HG02981 (cell line): ENCODE measurements at regions not wholly inside any gene's neighbourhood (a gene's known extent, or its start where the extent isn't known, plus 50 kb on each side); places are given as distances from the start of the nearest gene placed in this dataset.

ENCODE experiments used
- ATAC-seq: cut with Tn5 transposase; IDR thresholded peaks from one replicate; pipeline ENCODE4 v1.9.1; 2021; ENCODE audit warnings: mild to moderate bottlenecking, moderate library complexity; ENCODE audit not compliant: unreplicated experiment

- ATAC-seq: no peak
These were observed 450.2 kb downstream of the PCDH18 start for GRCh38 chr4:137082061-137082460.

GRCh38 chr4:137076908-137077307 is 455.4 kb downstream of the PCDH18 start:
- ATAC-seq: no peak

DNA sequence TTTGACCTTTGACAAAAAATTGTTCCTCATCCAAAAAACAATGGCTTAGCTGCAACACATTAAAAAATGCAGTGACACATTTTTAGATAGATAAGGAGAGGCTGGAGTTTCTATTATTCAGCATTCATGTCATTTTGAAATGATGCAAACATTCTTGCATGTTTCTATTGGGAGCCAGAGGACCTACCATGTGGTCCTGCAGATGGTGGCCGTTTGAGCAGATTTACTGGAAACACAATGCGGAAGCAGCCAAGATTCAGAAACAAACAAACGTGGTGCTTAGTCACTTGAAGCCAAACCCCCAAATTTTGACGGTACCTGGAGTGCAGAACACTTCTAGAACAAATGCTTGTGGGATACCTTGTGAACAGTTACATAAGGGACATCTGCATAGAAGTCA is 456.7 kb downstream of the PCDH18 start:
- ATAC-seq: no peak

DNA sequence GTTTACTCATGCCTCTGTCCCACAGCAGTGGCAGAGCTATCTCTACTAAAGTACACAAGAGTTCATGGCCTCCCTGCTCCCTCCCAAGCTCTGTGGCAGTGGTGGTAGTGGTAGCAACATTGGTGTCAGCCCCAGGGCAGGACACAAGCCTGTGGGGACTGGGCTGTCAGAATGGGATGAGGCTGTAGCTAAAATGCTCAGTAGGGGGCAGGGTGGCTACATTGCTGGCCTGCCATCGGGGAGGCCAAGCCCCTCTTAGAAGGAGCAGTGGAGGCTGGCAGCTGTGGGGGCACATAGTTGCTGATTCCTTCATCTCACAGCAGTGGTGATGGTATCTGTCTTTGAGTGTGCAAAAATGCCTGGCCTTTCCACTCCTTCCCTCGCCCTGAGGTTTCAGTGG is 461.7 kb downstream of the PCDH18 start:
- ATAC-seq: no peak

- no peak for ATAC-seq
These were observed 462.8 kb downstream of the PCDH18 start for GRCh38 chr4:137069473-137069872.

DNA sequence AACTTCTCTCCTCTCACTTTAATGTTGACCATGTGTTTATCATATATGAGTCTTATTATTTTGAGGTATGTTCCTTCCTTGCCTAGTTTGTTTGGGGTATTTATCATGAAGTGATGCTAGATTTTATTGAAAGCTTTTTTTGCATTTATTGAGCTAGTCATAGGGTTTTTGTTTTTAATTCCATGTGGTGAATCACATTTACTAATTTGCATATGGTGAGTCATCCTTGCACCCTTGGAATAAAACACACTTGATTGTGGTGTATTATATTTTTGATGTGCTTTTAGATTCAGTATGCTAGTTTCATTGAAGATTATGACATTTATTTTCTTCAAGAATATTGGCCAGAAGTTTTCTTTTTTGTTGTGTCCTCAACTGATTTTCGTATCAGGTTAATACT is 464.6 kb downstream of the PCDH18 start:
- ATAC-seq: no peak

- ATAC-seq: no peak
These were observed 467.0 kb downstream of the PCDH18 start for GRCh38 chr4:137065311-137065710.

GRCh38 chr4:137063961-137064360 is 468.3 kb downstream of the PCDH18 start:
- ATAC-seq: no peak

DNA sequence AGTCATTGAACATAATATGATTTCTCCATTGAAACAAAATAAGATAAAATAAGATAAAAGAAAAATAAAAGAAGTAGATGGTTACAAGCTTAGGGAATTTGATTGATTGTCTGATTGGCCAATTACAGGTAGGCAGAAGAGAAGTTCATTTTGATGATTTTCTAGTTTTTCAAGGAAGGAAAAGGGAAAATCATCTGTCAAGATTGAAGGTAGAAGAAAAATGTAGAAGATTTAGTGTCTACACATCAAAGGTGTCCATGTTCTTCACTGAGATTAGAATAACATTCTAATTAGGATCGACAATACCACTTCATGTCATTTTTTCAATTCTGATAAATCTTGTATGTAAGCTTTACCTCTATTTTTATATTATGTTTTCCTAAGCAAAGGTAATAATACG is 489.1 kb downstream of the PCDH18 start:
- no peak for ATAC-seq

DNA sequence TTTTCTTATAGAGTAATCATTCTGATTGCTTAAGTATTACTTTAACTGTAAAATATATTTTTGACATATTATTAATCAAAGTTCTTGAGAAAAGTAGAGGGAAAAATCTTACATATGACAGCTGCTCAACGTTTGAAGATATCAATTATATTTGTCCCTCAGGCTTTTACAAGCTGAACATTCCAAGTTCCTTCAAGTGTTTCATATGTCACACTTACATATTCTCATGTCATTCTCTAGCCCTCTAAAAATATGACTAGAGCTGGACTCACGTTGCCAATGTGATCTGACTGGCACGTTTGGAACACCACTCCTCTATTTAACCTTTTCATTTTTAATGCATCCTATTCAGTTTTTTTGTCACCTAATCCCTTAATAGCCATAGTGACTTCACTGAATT is 492.9 kb downstream of the PCDH18 start:
- no peak for ATAC-seq

DNA sequence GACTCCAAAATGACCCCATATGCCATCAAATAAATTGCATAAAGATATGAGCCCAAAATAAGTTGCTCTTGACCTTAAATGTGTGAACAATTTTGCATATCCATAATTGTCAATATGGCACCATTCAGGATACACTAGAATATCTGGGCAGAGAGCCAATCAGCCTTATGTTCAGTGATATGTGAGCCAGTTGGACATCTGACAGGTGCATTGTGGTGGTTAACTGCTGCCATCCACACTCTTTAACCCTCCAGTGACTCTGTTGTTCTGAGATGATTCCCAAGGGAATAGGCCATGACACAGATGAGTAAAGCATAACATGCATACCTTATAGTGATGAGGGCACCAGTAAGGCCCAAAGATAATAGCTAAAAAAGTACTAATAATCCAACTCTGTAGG is 500.1 kb downstream of the PCDH18 start:
- no peak for ATAC-seq

DNA sequence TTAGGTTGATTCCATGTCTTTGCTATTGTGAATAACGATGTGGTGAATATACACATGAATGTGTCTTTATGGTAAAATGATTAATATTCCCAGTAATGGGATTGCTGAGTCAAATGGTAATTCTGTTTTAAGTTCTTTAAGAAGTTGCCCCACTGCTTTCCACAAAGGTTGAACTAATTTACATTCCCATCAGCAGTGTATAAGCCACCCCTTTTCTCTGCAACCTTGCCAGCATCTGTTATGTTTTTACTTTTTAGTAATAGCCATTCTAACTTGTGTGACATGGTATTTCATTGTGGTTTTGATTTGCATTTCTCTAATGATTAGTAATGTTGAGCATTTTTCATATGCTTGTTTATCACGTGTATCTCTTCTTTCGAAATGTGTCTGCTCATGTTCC is 503.3 kb downstream of the PCDH18 start:
- ATAC-seq: no peak

DNA sequence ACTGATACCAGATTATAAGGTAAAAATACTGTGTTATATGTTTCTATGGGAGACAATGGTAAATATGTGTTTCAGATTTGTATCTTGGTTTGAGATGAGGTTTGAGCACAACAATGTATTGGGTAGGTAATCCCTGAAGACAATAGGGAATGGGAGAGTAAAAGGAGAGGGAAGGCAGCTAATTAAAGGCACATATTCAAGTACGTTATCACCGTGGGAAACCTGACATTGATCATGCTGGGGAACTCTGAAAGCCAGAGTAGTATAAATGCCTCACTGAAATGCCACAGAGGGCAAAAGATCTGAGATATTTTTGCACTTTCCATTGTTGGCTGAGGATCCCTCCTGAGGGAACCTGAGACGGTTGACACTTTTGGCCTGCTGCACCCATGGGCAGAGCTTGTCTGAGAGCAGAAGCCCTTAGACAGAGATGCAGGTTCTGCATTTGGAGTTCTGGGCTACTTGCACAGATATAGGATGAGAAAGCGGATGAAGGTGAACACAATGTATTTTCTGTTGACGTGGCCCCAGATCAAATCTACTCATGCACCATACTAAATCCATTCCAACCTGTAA is 506.7 kb downstream of the PCDH18 start:
- ATAC-seq: no peak

DNA sequence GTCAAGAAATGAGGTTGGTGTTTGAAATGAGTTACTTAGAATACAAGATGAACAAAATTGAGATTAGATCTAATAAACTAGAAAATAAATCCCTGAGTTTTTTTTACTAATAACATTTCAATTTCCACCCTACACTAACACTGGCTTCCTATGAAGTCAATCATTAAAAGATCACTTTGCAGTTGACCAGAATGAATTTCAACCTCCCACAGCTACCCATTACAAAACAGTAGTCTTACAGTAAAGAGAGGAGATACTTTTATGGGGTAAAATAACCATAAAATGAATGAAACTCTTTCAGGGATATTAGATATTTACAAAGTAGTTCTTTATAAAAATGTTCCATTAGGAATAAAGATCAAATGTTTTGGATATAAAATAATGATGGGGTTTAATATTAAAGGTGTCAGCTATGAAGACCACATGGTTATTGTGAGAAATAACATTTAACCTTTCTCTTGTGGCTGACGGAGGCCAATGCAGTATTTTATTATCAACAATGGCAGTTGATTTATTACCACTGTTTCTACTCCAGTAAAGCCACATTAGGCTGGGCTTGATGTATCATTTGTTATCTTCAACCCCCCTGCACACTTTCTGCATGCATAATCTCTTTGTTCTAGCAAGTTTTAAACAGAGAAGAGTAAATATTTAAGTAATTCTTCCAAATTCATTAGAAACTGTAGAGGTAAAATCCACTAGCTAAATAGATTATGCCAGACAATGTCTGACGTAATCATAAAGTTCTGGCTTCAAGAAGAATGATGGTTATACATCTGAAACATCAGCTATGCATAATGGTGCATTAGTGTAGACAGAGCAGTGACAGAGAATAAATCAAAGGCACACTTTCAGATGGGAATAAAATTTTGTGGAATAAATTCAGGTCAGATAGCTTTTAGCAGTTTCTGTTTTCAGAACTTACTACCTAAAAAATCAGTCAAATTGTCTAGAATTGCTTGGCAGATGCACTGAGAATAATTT is 516.6 kb downstream of the PCDH18 start:
- ATAC-seq: no peak

- no peak for ATAC-seq
These were observed 531.9 kb downstream of the PCDH18 start for GRCh38 chr4:137000432-137000831.

GRCh38 chr4:136992032-136992431 is 540.3 kb downstream of the PCDH18 start:
- no peak for ATAC-seq

- ATAC-seq: no peak
These were observed 546.6 kb downstream of the PCDH18 start for GRCh38 chr4:136985683-136986082.

GRCh38 chr4:136967069-136967468 is 565.2 kb downstream of the PCDH18 start:
- ATAC-seq: no peak

- no peak for ATAC-seq
These were observed 566.8 kb downstream of the PCDH18 start for GRCh38 chr4:136965478-136965877.

DNA sequence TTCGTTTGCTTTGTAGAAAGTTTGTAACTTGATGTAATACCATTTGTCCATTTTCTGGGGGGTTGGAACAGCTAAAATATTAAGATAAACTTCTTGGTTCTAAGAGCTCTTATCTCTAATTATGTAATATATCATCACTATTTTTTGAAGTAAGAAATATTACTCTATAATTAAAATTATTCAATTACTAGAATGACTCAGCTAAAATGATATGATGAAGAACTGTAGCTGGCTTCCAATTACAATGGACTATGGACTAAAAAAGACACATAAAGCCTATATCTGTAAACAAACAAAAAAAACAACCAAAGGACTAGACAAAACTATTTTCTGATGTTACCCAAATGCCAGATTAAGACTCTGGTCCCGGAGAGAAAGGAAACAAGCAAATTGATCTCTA is 569.4 kb downstream of the PCDH18 start:
- no peak for ATAC-seq

GRCh38 chr4:136946307-136946907 is 585.9 kb downstream of the PCDH18 start:
- no peak for ATAC-seq

DNA sequence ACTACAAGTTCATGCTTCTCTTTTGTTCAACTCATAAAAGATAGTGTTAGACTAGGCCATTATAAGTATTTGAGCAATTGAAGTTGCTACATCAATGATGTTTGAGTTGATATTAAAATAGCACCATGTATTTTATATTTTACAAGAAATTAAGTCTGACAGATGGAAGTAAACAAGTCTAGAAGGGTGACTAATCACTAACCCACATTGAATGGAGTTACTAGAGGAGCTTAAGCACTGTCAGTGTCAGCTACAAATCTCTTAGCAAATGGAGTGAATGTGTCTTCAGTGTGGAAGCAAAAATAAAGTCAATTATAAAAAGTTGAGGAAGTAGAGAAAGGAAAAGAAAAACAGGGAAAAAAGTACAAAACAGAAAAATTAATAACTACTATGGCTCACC is 592.5 kb downstream of the PCDH18 start:
- no peak for ATAC-seq
